T-cell (primary cell): ENCODE measurements at regions not wholly inside any gene's neighbourhood (a gene's known extent, or its start where the extent isn't known, plus 50 kb on each side); places are given as distances from the start of the nearest gene placed in this dataset.

ENCODE experiments used
- ATAC-seq, 4 experiments: fragments of 200-7000 bp in 3 of 4; fragments of 150-1000 bp in 1 of 4; cut with Tn5 transposase; replicated peaks in 1 of 4; 1 replicate in 3 of 4; 2 replicates in 1 of 4; pipeline ENCODE4 v1.10.0; 2021; ENCODE audit warnings: moderate library complexity in 3 of 4, mild to moderate bottlenecking in 2 of 4, moderate number of reproducible peaks in 1 of 4
- CTCF ChIA-PET, 2 donors: fragments of 300-600 bp; sonication (Branson Sonifier 250); formaldehyde crosslinking; loops; one replicate each; lab custom pipeline; 2022; ENCODE audit warnings: antibody characterized with exemption in 2 of 2; lab: Charles Lee
- POLR2A ChIA-PET, 2 donors: fragments of 300-600 bp; sonication (Branson Sonifier 250); formaldehyde crosslinking; loops; one replicate each; lab custom pipeline; 2022; ENCODE audit warnings: antibody characterized with exemption in 2 of 2; lab: Charles Lee
- DNase-seq, 35 experiments: peaks; one replicate each; pipeline versions ENCODE4 v3.0.0 to v3.0.0-alpha.2; 2013 to 2023
- H3K27ac ChIP-seq: one replicate; pipeline ENCODE4 v1.5.1; 2013; ENCODE audit warnings: low read length
- H3K27me3 ChIP-seq, 2 experiments: replicated peaks in 1 of 2; 1 replicate in 1 of 2; 2 replicates in 1 of 2; pipeline versions ENCODE4 v1.6.1 to v1.7.0; 2013; ENCODE audit warnings: low read length in 1 of 2, mixed read lengths in 1 of 2; ENCODE audit not compliant: control insufficient read depth in 2 of 2, insufficient read depth in 2 of 2; ENCODE audit errors: extremely low read depth in 1 of 2
- H3K36me3 ChIP-seq, 2 donors: 1 replicate in 1 of 2; 2 replicates in 1 of 2; pipeline versions ENCODE4 v1.6.1 to v1.7.0; 2013; ENCODE audit warnings: low read length in 1 of 2; ENCODE audit not compliant: control insufficient read depth in 2 of 2, insufficient read depth in 1 of 2; ENCODE audit errors: extremely low read depth in 1 of 2
- H3K4me1 ChIP-seq, 2 experiments: 1 replicate in 1 of 2; 2 replicates in 1 of 2; pipeline versions ENCODE4 v1.6.1 to v1.7.0; 2013; ENCODE audit warnings: low read length in 2 of 2, mixed read lengths in 1 of 2; ENCODE audit not compliant: insufficient read depth in 2 of 2, control insufficient read depth in 1 of 2; ENCODE audit errors: extremely low read depth in 1 of 2
- H3K4me3 ChIP-seq, 2 donors: 1 replicate in 1 of 2; 2 replicates in 1 of 2; pipeline versions ENCODE4 v1.5.1 to v1.7.0; 2013; ENCODE audit warnings: mild to moderate bottlenecking in 2 of 2, low read length in 1 of 2, moderate library complexity in 1 of 2; ENCODE audit not compliant: control insufficient read depth in 1 of 2; ENCODE audit errors: extremely low read depth in 1 of 2
- H3K9me3 ChIP-seq: 2 replicates; pipeline ENCODE4 v1.7.0; 2013
- H3K27ac Mint-ChIP-seq, 2 donors: one replicate each; pipeline ENCODE4 v1.8.0; 2020 to 2021; ENCODE audit warnings: mild to moderate bottlenecking in 2 of 2, mixed read lengths in 2 of 2
- H3K27me3 Mint-ChIP-seq, 2 donors: one replicate each; pipeline ENCODE4 v1.8.0; 2021 to 2022; ENCODE audit warnings: mixed read lengths in 2 of 2
- H3K36me3 Mint-ChIP-seq: one replicate; pipeline ENCODE4 v1.8.0; 2021; ENCODE audit warnings: mixed read lengths
- H3K4me1 Mint-ChIP-seq, 3 donors: one replicate each; pipeline ENCODE4 v1.8.0; 2020 to 2022; ENCODE audit warnings: mixed read lengths in 3 of 3, mild to moderate bottlenecking in 1 of 3
- H3K4me3 Mint-ChIP-seq, 3 donors: one replicate each; pipeline ENCODE4 v1.8.0; 2020 to 2022; ENCODE audit warnings: mild to moderate bottlenecking in 3 of 3, mixed read lengths in 3 of 3, moderate library complexity in 3 of 3
- H3K9me3 Mint-ChIP-seq, 3 donors: one replicate each; pipeline ENCODE4 v1.8.0; 2020 to 2022; ENCODE audit warnings: mixed read lengths in 3 of 3
- WGBS: methylation state at CpG from one replicate; pipeline ENCODE4 v1.1.5; 2013; ENCODE audit warnings: missing lambda C conversion rate; ENCODE audit not compliant: insufficient coverage; 5-methylcytosine and 5-hydroxymethylcytosine counted together

GRCh38 chr1:189834813-189835212 lies 642.9 kb downstream of the BRINP3 start:
- peaks cover 7 to 18% (median 12%) of the 10 kb centered on the region in 3 donors for H3K9me3 Mint-ChIP-seq
- Histone ChIP-seq H3K36me3 (no peaks in the 10 kb centered on the region), H3K4me1 (no peaks in the 10 kb centered on the region), H3K27me3 (no peaks in the 10 kb centered on the region), H3K9me3 (no peaks in the 10 kb centered on the region), H3K27ac (no peak overlapping the region), H3K4me3 (no peak overlapping the region)
- H3K27me3 Mint-ChIP-seq, result no peaks in the 10 kb centered on the region
- CTCF ChIA-PET, result no interaction called here
- ATAC-seq (no peak), DNase-seq (no peak)
- no peak overlapping the region for H3K27ac Mint-ChIP-seq
- 68% methylated on average over 2 of the region's 4 CpGs for WGBS
- H3K4me1 Mint-ChIP-seq, result no peaks in the 10 kb centered on the region
- no peak overlapping the region for H3K4me3 Mint-ChIP-seq
- POLR2A ChIA-PET, result no interaction called here
- H3K36me3 Mint-ChIP-seq, result no peaks in the 10 kb centered on the region

GRCh38 chr1:189847613-189848012 lies 630.1 kb downstream of the BRINP3 start:
- peaks cover 5 to 12% (median 11%) of the 10 kb centered on the region in 3 donors for H3K9me3 Mint-ChIP-seq
- Histone ChIP-seq H3K4me1 (no peaks in the 10 kb centered on the region), H3K36me3 (no peaks in the 10 kb centered on the region), H3K27ac (no peak overlapping the region), H3K9me3 (no peaks in the 10 kb centered on the region), H3K4me3 (no peak overlapping the region), H3K27me3 (no peaks in the 10 kb centered on the region)
- DNase-seq, result no peak
- ATAC-seq, result no peak
- no peak overlapping the region for H3K27ac Mint-ChIP-seq
- CTCF ChIA-PET, result no interaction called here
- no peaks in the 10 kb centered on the region for H3K27me3 Mint-ChIP-seq
- POLR2A ChIA-PET, result no interaction called here
- H3K4me1 Mint-ChIP-seq, result no peaks in the 10 kb centered on the region
- H3K36me3 Mint-ChIP-seq, result no peaks in the 10 kb centered on the region
- WGBS, result no CpG with 5 or more reads among the region's 2 CpGs
- H3K4me3 Mint-ChIP-seq, result no peak overlapping the region

DNA sequence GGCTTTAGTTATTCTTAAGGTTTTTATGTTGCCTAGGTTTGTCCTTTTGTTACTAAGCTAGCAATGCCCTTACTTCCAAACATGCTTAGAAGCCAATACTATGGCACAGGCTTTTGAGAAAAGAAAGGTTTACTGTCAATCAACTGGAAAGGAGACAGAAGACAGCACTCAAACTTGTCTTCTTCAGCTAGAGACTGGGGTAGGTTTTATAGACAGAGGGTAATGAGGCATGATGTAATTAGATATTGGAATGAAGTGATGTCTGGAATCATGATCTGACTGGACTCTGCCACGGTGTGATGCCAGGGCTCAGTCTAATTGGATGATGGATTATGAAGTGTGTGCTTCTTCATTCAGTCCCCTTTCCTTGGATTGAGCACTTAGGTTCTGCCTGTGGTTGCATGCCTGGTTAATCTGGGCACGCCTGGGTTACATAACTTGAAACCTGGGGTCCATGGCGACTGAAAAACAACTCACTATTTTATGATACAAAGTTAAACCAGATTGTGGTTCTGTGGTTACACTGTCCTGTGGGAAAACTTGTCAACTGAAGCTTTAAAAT lies 625.8 kb downstream of the BRINP3 start:
- H3K36me3 Mint-ChIP-seq, result no peaks in the 10 kb centered on the region
- ATAC-seq (no peak), DNase-seq (no peak)
- CTCF ChIA-PET, result no interaction called here
- H3K9me3 Mint-ChIP-seq, result peaks cover 3 to 26% (median 13%) of the 10 kb centered on the region in 3 donors
- no peaks in the 10 kb centered on the region for H3K4me1 ChIP-seq
- H3K4me3 ChIP-seq, result no peak overlapping the region
- H3K36me3 ChIP-seq, result no peaks in the 10 kb centered on the region
- POLR2A ChIA-PET, result no interaction called here
- no peak overlapping the region for H3K4me3 Mint-ChIP-seq
- no peaks in the 10 kb centered on the region for H3K27me3 ChIP-seq
- H3K9me3 ChIP-seq, result no peaks in the 10 kb centered on the region
- H3K27me3 Mint-ChIP-seq, result no peaks in the 10 kb centered on the region
- no peak overlapping the region for H3K27ac ChIP-seq
- H3K27ac Mint-ChIP-seq, result no peak overlapping the region
- no peaks in the 10 kb centered on the region for H3K4me1 Mint-ChIP-seq
- 80% methylated on average over 1 of the region's 3 CpGs for WGBS

DNA sequence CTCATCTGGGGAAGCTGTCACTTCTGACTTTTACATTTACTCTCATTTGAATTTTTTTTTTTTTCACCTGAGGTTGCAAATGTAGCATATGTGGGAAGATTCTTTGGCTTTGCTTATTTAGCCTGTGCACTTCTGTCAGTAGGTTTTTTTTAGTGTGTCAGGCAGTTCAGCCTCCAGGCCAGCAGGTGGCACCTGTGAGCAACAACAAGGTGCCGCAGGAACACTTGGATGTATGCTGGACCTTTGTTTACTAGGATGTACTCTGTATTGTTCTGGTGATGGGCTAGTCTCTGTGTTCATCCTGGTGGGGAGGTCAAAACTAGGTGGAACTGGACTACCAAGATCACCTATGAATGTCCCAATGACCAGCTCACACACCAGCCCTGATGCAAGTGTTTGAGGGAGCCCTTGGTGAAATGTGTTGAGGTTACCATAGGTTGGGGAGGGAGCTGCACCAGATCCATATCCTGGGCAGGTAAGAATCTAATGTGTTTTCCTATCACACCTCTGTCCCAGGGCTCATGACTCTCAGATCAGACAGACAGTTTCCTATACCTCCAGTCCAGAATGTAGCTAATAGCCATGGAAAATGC lies 618.2 kb downstream of the BRINP3 start:
- peak in 1 of 35 experiments; percentile 5 for DNase-seq
- Histone ChIP-seq H3K27ac (no peak overlapping the region), H3K27me3 (no peaks in the 10 kb centered on the region), H3K4me3 (no peak overlapping the region), H3K9me3 (no peaks in the 10 kb centered on the region), H3K36me3 (no peaks in the 10 kb centered on the region), H3K4me1 (no peaks in the 10 kb centered on the region)
- ATAC-seq, result no peak
- CTCF ChIA-PET, result interaction anchor here in 1 of 2 donors (1.0 kb wide), 1 partner anchor 19 kb away, joined by 5 read pairs; no protein-coding TSS in a partner anchor
- Mint-ChIP-seq H3K9me3 (peaks cover 16 to 38% (median 20%) of the 10 kb centered on the region in 3 donors), H3K27ac (no peak overlapping the region), H3K27me3 (no peaks in the 10 kb centered on the region), H3K36me3 (no peaks in the 10 kb centered on the region), H3K4me1 (no peaks in the 10 kb centered on the region), H3K4me3 (no peak overlapping the region)
- WGBS, result 80% methylated on average over 1 of the region's 1 CpG
- POLR2A ChIA-PET, result no interaction called here

DNA sequence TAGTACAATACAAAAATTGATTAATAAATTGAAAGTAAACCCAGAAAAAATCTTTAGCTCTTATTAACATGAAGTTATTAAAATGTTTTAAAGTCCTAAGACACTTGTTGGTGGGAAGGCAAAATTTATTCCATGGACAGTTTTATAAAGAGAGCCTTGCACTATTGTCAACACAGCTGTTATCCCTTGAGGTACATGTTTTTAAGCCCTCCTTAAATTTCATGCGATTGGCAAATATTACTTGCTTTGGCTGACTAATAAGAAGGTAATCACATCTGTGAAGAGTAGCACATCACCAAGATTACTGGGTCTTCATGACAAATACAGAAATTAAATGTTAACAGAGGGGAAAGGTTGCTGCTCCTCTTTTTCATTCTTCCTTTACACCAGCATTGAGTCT lies 611.1 kb downstream of the BRINP3 start:
- Histone ChIP-seq H3K4me3 (no peak overlapping the region), H3K27ac (no peak overlapping the region), H3K9me3 (no peaks in the 10 kb centered on the region), H3K36me3 (no peaks in the 10 kb centered on the region), H3K27me3 (no peaks in the 10 kb centered on the region), H3K4me1 (no peaks in the 10 kb centered on the region)
- WGBS, result no CpG with 5 or more reads among the region's 1 CpG
- peaks cover 7 to 12% (median 9%) of the 10 kb centered on the region in 3 donors for H3K9me3 Mint-ChIP-seq
- ChIA-PET POLR2A (no interaction called here), CTCF (no interaction called here)
- H3K4me1 Mint-ChIP-seq, result no peaks in the 10 kb centered on the region
- ATAC-seq (no peak), DNase-seq (no peak)
- H3K4me3 Mint-ChIP-seq, result no peak overlapping the region
- H3K36me3 Mint-ChIP-seq, result no peaks in the 10 kb centered on the region
- H3K27ac Mint-ChIP-seq, result no peak overlapping the region
- H3K27me3 Mint-ChIP-seq, result no peaks in the 10 kb centered on the region

DNA sequence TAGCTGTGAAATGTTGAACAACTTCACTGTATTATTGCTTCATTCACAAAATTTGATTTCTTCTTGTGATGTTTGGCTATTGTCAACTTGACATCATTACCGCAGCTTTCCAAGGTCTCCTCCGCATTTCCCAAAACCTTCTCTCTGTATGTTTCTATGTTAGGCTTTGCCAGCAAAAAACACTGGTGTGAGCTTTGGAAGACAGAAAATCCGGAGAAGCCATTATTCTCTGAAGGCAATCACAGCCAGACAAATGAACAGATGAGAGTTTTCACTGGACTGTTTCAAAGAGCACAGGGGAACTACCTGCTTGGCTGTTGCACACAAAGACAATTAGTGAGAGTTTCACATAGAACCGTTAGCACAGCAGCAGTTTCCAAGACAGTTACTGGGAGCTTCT lies 609.6 kb downstream of the BRINP3 start:
- Mint-ChIP-seq H3K27ac (no peak overlapping the region), H3K27me3 (no peaks in the 10 kb centered on the region), H3K36me3 (no peaks in the 10 kb centered on the region), H3K4me3 (no peak overlapping the region), H3K9me3 (peaks cover 0 to 9% (median 3%) of the 10 kb centered on the region in 3 donors), H3K4me1 (no peaks in the 10 kb centered on the region)
- DNase-seq, result no peak
- Histone ChIP-seq H3K27ac (no peak overlapping the region), H3K4me3 (no peak overlapping the region), H3K27me3 (no peaks in the 10 kb centered on the region), H3K4me1 (no peaks in the 10 kb centered on the region), H3K36me3 (no peaks in the 10 kb centered on the region), H3K9me3 (no peaks in the 10 kb centered on the region)
- CTCF ChIA-PET, result no interaction called here
- ATAC-seq, result no peak
- 65% methylated on average over 2 of the region's 4 CpGs for WGBS
- POLR2A ChIA-PET, result no interaction called here
